GM18951 (cell line): ENCODE measurements at regions not wholly inside any gene's neighbourhood (a gene's known extent, or its start where the extent isn't known, plus 50 kb on each side); places are given as distances from the start of the nearest gene placed in this dataset.

ENCODE experiments used
- POLR2A ChIP-seq: IDR thresholded peaks from 4 replicates; pipeline ENCODE4 v1.6.1; 2011; ENCODE audit warnings: mild to moderate bottlenecking; ENCODE audit not compliant: insufficient read length, insufficient read depth; ENCODE audit errors: extremely low read depth
- in situ Hi-C: fragments of 300-500 bp; cut with MboI; formaldehyde crosslinking; loops from one replicate; pipeline ENCODE4 v1.12.0; 2022; ENCODE audit warnings: low sequenced_read_pairs, mixed read lengths, inconsistent platforms; ENCODE audit not compliant: unreplicated experiment

DNA sequence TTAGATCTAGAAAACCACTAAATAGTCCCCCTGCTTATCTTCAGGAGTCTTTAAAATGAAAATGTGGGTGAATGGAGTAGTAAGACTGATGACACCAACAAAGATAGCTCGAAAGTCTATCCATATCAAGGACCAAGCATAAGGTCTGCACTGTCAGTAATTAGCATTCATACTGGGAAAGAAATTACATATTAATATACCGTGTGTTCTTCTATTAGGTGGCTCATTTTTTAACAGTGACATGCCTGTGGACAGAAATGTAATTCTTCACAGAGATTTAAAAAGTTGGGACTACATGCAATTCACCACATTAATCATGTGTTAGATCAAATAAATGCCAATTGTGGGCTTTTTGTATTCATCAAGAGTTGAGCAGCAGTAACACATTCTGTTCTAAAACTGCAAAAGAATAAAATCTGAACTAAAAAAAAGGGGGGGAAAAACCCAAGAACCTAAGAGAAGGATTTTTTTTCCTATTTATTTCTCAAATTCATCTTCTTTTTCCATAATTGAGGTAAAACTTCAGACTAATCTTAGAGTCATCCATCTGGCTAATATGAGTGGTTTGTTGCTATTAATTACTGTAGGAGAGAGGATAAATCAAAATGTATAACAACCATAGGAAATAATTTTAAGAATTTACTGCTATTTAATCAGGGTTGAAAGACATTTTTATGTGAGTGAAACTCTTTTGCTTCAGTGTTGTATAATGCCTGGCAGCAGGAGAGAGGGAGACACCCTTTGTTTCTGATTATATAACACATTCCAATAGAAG lies 386.7 kb upstream of the IGFBP7 start:
- no peak for TF ChIP-seq POLR2A
- in situ Hi-C loops, result no loop called here

DNA sequence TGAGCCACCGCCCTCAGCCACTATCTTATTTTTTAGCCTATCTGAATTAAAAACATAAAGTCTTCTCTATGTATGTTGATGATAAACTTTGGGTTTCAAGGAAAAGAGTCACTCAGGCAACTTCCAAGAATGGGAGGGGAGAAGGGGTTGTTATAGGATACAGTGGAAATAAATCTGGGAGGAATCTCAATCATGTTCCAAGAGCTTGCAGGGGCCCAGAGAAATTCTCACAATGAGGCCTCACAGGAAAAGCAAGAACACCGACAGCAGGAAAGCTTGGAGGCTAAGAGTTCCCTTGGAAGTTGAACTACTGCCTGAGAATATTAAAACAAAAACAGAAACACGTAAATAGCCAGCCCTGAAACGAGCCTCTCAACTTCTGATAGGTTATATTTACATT lies 384.6 kb upstream of the IGFBP7 start:
- TF ChIP-seq POLR2A, result no peak
- in situ Hi-C loops, result no loop called here

DNA sequence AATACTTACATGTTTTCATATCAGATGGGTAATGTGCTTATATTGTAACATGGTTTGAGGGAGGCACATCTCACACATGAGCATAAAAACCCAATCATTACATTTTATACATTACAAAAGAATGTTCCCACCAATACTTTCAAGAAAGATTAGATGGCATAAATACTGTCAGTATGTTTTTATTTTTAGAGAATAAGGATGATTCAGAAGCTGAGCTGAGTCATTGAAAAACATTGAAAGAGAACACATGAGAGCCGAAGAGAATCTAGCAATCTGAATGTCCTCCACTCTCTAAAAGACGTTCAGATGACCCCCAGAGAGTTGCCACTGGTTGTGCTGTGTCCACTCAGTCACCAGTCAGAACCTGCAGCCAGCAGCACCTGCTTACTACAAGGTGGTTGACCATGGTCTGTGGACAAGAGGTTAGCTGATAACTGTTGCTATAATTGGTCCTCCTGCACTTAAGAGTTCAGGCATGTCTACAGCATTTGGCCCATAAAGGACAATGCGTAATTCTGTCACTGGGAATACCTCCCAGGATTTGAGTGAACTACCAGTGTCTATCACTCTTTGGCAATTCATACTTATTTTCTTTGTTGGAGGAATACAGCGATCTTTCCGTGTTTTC lies 382.2 kb upstream of the IGFBP7 start:
- in situ Hi-C loops, result no loop called here
- TF ChIP-seq POLR2A, result no peak

DNA sequence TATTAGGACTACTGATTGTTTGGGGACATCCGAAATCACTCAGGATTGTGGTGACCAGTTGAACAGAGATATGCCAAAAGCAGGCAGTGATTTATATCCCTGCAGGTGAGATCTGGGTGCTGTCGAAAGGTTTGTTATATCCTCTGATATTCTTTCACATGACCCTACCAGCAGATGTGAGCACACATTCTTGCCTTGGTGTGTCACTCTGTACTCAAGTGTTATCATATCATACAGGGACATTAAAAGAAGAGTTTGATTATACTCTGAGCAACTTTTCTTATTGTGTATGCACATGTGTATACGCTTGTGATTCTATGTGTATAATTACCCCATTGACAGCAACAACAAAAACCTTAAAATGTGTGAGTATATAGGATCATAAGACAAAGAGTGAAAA lies 381.2 kb upstream of the IGFBP7 start:
- in situ Hi-C loops, result no loop called here

DNA sequence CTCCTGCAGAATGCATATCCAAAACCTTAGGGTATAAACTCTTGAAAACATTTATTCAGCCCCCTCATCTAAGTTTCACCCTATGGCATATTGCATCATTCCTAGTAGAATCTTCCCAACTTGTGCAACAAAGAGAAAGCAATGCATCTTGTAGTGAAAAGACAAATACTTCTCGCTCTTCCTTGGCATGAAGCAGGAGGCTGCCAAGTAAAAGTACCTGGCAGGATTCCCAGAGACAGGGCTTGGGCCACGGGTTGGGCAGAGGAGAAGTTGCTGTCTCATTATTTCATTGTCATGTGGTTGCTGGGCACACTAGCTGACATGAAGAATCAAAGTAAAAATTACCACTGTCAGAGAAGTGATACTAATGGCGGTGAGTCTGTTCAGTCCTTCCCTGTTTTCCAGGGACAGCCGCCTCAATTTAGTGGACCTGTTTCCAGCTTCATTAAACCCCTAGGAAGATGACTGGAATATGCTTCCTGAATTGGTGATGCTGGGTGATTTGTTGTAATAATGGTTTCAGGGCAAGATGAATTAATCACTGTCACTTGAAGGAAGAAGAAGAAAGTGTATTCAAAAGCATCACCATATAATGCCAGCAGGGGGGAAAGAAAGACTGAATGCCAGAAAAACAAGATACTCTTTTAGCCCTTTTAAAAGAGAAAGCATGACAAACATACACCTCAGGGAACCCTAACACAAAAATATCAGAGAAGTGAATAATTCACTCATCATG lies 380.5 kb upstream of the IGFBP7 start:
- no peak for TF ChIP-seq POLR2A

More for the DNA sequence above, 381.2 kb upstream of the IGFBP7 start:
- TF ChIP-seq POLR2A, result no peak

DNA sequence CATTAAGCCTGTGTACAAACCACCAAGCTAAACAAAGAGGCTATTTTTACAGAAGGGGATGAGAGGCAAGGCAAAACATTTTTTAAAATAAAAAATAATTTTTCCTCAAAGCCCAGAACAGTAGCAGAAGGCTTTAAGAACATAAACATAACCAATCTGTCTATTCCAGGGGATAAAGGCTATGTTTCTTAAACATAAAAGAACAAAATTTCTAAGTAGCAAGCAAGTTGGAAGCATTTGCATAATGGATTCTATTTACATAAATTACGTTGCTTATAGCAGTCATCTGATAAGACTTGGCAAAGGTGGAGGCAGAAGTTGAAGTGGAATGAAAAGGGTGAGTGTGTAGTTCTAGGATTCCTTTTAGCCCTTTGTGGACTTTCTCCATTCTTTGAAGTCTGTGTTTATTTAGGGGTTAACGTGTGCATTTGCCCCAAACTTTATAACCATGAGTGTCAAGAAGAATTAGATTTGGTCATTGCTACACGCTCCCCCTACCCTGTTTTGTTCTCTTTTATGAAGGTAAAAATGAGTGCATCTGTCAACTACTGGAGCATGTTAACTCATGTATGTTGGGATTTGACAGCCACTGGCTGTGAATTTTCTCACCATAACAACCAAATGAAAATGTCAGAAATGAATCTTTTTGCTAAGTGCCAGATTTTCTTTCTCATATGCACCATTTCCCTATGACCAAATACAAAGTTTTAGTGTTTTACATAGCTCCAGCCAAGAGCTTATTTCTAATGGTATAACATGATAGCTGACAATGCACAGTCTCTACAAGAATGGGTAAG lies 378.4 kb upstream of the IGFBP7 start:
- TF ChIP-seq POLR2A, result no peak
- in situ Hi-C loops, result no loop called here

More for the DNA sequence above, 380.5 kb upstream of the IGFBP7 start:
- in situ Hi-C loops, result no loop called here

DNA sequence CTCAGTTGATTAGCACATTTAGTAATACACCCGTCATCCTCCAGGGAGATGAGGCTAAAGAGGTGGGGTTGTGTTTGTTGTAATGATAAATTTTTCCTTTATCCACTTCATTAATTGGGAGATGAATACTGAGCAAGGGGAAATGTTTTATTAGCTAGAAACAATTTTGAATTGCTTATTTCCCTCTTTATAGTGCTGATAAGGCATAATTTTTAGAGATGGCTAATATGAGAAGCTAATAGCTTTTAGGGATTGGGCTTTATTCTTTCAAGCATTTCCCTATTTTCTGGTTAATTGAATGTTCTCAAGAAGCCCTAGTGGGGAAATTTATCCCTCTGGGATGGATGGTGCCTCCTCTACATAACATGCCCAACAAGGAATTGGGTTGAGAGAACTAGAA lies 365.2 kb upstream of the IGFBP7 start:
- in situ Hi-C loops, result no loop called here
- TF ChIP-seq POLR2A, result no peak

DNA sequence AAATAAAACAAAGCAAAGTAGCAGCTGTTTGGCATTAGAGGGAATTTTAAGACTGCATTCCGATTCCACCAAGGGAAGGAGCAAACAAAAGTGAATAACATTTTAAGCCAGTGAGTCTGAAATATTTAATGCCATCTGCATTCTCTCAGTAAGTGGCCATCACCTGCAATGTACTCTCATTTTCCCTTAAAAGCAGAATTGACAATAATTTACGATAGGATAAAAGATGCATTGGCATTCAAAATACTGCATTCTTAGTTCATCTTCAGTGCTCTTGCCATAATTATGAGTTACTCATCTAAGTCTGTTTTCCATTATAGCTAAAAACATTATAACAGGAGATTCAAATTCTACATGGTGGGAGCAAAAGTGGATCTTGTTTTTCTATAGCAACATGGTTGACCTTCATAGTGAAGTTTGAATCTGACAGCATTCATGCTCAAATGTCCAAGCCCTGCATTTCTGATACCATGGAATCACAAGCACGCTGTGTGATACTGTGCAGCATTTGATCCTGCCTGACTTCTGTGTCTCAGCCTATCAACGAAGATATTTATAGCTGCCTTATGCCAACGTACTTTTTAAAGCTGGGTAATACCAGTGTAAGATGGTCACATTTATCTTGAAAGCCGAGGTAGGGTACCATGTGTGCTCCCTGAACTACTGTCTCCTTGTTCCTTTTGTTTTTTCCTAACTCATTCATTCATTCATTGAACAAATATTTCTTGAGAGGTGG lies 355.3 kb upstream of the IGFBP7 start:
- no peak for TF ChIP-seq POLR2A
- in situ Hi-C loops, result no loop called here

DNA sequence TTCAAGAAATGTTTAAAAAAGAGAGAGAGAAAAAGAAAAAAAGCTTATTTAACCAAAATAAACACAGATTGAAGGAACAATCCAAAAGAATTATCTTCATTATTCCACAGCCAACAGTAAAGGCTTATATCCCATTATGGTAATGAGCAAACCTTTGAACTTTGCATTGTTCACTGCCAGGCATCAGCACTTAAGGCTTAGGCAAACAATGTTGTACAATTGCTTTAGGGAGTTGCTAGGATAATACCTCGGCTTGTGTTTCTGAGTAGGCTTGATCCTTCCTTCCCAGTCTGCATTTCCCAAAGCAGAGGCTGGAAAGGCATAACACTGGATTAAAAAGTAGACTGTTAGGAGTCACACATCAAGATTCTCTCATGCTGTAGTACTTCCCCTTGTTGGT lies 352.7 kb upstream of the IGFBP7 start:
- TF ChIP-seq POLR2A, result no peak
- in situ Hi-C loops, result no loop called here

DNA sequence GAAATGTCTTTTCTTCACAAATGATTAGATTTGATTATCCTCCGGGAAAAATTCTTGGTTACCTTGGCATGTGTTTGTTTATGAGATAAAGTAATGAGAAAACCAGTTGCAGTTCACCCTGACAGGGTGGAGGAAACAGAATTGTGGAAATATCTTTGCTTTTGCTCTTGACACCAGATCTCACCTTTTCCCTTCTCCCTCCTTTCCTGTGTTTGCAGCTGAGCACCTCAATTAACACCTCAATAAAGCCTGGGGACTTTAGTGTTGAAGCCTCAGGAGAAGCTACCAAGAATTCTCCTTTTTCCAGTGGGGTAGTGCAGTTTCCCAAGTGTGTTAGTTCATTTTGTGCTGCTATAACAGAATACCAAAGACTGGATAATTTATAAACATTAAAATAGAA lies 350.8 kb upstream of the IGFBP7 start:
- in situ Hi-C loops, result no loop called here
- no peak for TF ChIP-seq POLR2A

DNA sequence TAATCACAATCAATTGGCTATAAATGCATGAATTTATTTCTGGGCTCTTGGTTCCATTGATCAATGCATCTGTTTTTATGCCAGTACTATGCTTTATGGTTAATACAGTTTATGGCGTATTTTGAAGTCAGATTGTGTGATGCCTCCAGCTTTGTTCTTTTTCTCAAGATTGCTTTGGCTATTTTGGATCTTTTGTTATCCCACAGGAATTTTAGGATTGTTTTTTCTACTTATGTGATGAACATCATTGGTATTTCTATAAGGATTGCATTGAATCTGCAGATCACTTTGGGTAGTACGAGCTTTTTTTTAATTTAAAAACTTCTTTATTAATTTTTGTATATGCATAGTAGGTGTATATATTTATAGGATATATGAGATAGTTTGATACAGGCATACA lies 338.7 kb upstream of the IGFBP7 start:
- in situ Hi-C loops, result no loop called here
- TF ChIP-seq POLR2A, result no peak

DNA sequence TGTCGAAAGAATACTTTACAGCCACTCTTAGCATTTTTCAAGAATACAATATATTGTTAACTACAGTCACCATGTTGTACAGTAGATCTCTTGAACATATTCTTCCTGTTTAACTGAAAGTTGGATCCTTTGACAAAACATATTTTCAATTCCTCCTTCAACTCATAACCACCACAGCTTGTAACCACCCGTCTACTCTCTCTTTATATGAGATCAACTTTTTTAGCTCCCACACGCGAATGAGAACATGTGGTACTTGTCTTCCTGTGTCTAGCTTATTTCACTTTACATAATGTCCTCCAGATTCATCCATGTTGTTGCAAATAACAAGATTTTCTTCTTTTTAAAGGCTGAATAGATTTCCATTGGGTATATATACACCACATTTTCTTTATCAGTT lies 338.3 kb upstream of the IGFBP7 start:
- in situ Hi-C loops, result no loop called here
- no peak for TF ChIP-seq POLR2A

DNA sequence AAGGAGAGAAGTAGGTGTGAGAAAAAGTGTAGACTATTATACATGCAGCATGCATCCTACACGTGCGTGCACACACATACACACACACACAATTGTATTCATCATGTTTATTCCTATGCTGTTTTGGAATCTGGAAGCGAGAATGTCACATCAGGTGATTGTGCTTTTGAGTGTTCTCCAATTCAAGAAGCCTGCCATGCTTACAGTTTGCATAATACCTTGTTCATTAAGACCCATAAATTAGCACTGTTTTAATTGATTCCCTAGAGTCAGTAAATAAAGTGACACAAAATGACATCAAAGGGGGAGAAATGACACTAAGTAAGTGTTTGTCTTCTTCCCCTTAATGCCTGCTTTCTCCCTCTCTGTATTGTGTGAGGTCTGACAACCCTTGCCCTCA lies 336.1 kb upstream of the IGFBP7 start:
- no peak for TF ChIP-seq POLR2A
- in situ Hi-C loops, result no loop called here

DNA sequence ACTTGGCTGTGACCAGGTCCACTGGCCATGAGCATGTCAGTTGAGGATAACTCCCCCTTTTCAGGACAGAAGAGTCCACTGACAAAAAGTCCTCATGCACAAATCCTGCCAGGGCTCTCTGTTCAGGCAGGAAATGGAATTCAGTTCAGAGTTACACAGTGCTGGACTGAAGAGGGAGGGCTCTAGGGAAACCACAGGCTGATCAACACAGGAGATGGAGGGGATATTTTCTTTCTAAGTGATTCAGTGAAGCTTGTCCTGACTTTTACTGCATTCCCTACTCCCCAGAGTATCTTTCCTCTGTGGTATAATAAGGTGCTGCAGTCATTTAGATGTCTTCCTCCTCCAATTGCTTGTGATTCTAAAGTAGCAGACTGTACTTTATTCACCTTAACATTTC lies 335.5 kb upstream of the IGFBP7 start:
- in situ Hi-C loops, result no loop called here
- no peak for TF ChIP-seq POLR2A
